OCI-LY7 (cell line): ENCODE measurements at regions not wholly inside any gene's neighbourhood (a gene's known extent, or its start where the extent isn't known, plus 50 kb on each side); places are given as distances from the start of the nearest gene placed in this dataset.
"Not testable (repeated sequence)": the region's sequence is repeated elsewhere in the genome, so short reads cannot be mapped to it uniquely, and the experiment has no call there.

Experiments
- BruUV-seq: library from RNA; stranded (reverse); fragments of 400-500 nt; replicated peaks from 2 replicates; lab custom pipeline; 2021; lab: Mats Ljungman, UMichigan
- CTCF ChIA-PET: fragments of 300-600 bp; sonication (Branson Sonifier 250); formaldehyde crosslinking; loops from one replicate; lab custom pipeline; 2022; ENCODE audit warnings: antibody characterized with exemption; ENCODE audit not compliant: unreplicated experiment; lab: Charles Lee
- POLR2A ChIA-PET: fragments of 300-600 bp; sonication (Branson Sonifier 250); formaldehyde crosslinking; loops from one replicate; lab custom pipeline; 2022; ENCODE audit warnings: antibody characterized with exemption; lab: Charles Lee
- DNase-seq: peaks from one replicate; pipeline ENCODE4 v3.0.0-alpha.2; 2015; ENCODE audit warnings: low spot score
- H2AFZ ChIP-seq: fragments of 200-600 bp; sonication (generic), shearing (Covaris generic); 2 replicates; pipeline ENCODE4 v1.6.1; 2014; ENCODE audit warnings: mild to moderate bottlenecking, antibody characterized with exemption, low read length, moderate library complexity
- H3K27ac ChIP-seq: fragments of 200-600 bp; sonication (generic); 2 replicates; pipeline ENCODE4 v1.5.1; 2014; ENCODE audit warnings: mixed run types, low read depth, mild to moderate bottlenecking, moderate library complexity, low read length, inconsistent platforms; ENCODE audit not compliant: poor library complexity, severe bottlenecking
- H3K36me3 ChIP-seq: fragments of 200-600 bp; sonication (generic); 2 replicates; pipeline ENCODE4 v1.6.1; 2014; ENCODE audit warnings: mild to moderate bottlenecking, antibody characterized with exemption, low read length, moderate library complexity, mixed read lengths; ENCODE audit not compliant: insufficient read depth
- H3K4me1 ChIP-seq: fragments of 200-600 bp; sonication (generic); 2 replicates; pipeline ENCODE4 v1.5.1; 2014; ENCODE audit warnings: mild to moderate bottlenecking, low read length; ENCODE audit not compliant: insufficient read depth, poor library complexity, severe bottlenecking
- H3K4me2 ChIP-seq: fragments of 200-600 bp; sonication (generic); 2 replicates; pipeline ENCODE4 v1.6.1; 2014; ENCODE audit warnings: mild to moderate bottlenecking, low read length
- H3K4me3 ChIP-seq: fragments of 200-600 bp; sonication (generic); 2 replicates; pipeline ENCODE4 v1.5.1; 2014; ENCODE audit warnings: mild to moderate bottlenecking, low read depth, low read length; ENCODE audit not compliant: poor library complexity, severe bottlenecking
- H3K79me2 ChIP-seq: fragments of 200-600 bp; sonication (generic); 2 replicates; pipeline ENCODE4 v1.6.1; 2016; ENCODE audit warnings: low read depth, mild to moderate bottlenecking, low read length, moderate library complexity, mixed read lengths; ENCODE audit not compliant: insufficient read depth
- H3K9me2 ChIP-seq: fragments of 200-600 bp; sonication (generic); 2 replicates; pipeline ENCODE4 v1.6.1; 2016; ENCODE audit warnings: mild to moderate bottlenecking, low read length, mixed read lengths; ENCODE audit not compliant: insufficient read depth
- H3K9me3 ChIP-seq: fragments of 200-600 bp; sonication (generic); 2 replicates; pipeline ENCODE4 v1.6.1; 2014; ENCODE audit warnings: mild to moderate bottlenecking, mixed run types, low read length, mixed read lengths
- H4K20me1 ChIP-seq: fragments of 200-600 bp; sonication (generic); 2 replicates; pipeline ENCODE4 v1.6.1; 2014; ENCODE audit warnings: mild to moderate bottlenecking, antibody characterized with exemption, low read length, moderate library complexity, mixed read lengths; ENCODE audit not compliant: insufficient read depth
- EZH2phosphoT487 ChIP-seq: fragments of 200-600 bp; sonication (generic); IDR thresholded peaks from 2 replicates; pipeline ENCODE4 v1.6.1; 2018; ENCODE audit warnings: low read depth, borderline replicate concordance, mild to moderate bottlenecking, mixed run types, antibody characterized with exemption, low read length, moderate library complexity, mixed read lengths
- intact Hi-C: fragments of 100-400 bp; cut with micrococcal nuclease; formaldehyde crosslinking; loops from one replicate; pipeline ENCODE4 v1.10.0; 2022; ENCODE audit not compliant: unreplicated experiment
- TF ChIP-seq, protein P1 (sequence below): fragments of 200-600 bp; sonication (generic); conservative IDR thresholded peaks from 2 replicates; pipeline ENCODE4 v1.5.1; 2014; ENCODE audit warnings: mild to moderate bottlenecking, antibody characterized with exemption, low read length, moderate library complexity, mixed read lengths

DNA sequence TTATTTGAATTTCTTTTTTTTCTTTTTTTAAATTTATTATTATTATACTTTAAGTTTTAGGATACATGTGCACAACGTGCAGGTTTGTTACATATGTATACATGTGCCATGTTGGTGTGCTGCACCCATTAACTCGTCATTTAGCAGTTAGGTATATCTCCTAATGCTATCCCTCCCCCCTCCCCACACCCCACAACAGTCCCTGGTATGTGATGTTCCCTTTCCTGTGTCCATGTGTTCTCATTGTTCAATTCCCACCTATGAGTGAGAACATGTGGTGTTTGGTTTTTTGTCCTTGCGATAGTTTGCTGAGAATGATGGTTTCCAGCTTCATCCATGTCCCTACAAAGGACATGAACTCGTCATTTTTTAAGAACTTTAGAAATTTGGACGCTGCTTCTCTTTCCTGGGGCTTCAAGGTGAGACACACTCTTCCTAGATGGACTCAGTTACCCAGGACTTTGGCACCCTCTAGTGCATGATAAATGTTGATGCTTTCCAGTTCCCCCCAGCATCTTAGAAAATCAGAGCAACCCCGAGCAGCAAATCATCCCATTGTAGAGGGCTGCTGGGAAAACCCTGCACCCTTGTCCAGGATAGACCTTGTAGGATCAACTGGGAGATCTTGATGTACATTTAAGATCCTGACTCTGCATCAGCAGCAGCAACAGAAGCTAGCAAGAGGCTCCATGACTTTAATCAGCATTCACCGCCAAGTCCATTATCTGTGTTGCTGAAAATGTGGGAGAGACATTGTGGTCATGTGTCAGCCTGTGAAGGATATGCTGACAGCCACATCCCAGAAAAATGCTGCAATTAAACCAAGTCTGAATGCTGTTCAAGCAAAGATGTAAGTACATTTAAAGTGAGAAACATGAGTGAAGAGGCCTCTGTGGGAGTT, 266.9 kb upstream of the FAM78B start:
- H3K9me3 ChIP-seq, H3K4me3 ChIP-seq, H3K9me2 ChIP-seq, POLR2A ChIA-PET, H3K4me1 ChIP-seq, H2AFZ ChIP-seq, CTCF ChIA-PET, H3K4me2 ChIP-seq, H4K20me1 ChIP-seq, H3K79me2 ChIP-seq, H3K27ac ChIP-seq, BruUV-seq, H3K36me3 ChIP-seq: not testable (repeated sequence)
- DNase-seq, result peak; percentile 22
- TF ChIP-seq, protein P1, sequence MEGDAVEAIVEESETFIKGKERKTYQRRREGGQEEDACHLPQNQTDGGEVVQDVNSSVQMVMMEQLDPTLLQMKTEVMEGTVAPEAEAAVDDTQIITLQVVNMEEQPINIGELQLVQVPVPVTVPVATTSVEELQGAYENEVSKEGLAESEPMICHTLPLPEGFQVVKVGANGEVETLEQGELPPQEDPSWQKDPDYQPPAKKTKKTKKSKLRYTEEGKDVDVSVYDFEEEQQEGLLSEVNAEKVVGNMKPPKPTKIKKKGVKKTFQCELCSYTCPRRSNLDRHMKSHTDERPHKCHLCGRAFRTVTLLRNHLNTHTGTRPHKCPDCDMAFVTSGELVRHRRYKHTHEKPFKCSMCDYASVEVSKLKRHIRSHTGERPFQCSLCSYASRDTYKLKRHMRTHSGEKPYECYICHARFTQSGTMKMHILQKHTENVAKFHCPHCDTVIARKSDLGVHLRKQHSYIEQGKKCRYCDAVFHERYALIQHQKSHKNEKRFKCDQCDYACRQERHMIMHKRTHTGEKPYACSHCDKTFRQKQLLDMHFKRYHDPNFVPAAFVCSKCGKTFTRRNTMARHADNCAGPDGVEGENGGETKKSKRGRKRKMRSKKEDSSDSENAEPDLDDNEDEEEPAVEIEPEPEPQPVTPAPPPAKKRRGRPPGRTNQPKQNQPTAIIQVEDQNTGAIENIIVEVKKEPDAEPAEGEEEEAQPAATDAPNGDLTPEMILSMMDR, result peak; percentile 58
- intact Hi-C loops, result loop anchor here (1.0 kb wide), 1 partner anchor 505 kb away; no protein-coding TSS in a partner anchor

DNA sequence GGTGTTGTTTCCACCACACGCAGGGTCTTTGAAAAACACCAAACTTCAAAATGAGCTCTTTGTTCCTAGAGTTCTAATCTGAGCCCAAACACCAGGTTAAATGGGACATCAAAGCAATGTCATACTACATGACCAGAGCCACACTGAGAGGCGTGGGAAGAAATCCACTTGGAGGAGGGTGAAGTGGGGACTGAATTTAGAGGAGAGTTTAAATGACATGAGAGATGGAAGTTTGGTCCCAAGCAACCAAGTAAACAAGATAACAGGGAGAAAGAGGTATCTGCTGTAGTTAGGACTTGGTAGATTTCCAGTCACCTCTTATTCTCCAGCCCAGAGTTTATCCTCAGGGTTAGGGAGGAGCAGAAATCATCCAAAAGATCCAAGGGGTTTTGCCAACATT, 290.9 kb upstream of the FAM78B start:
- H3K79me2 ChIP-seq, result no peaks in the 10 kb centered on the region
- H3K9me2 ChIP-seq, result no peaks in the 10 kb centered on the region
- TF ChIP-seq, protein P1, result no peak
- no peak for TF ChIP-seq EZH2phosphoT487
- H4K20me1 ChIP-seq, result no peaks in the 10 kb centered on the region
- no peak overlapping the region for H2AFZ ChIP-seq
- H3K4me1 ChIP-seq, result no peaks in the 10 kb centered on the region
- DNase-seq, result no peak
- POLR2A ChIA-PET, result no interaction called here
- CTCF ChIA-PET, result no interaction called here
- no peak overlapping the region for H3K4me3 ChIP-seq
- BruUV-seq, result no TSS peak
- intact Hi-C loops, result no loop called here
- H3K36me3 ChIP-seq, result no peaks in the 10 kb centered on the region
- no peaks in the 10 kb centered on the region for H3K9me3 ChIP-seq
- no peak overlapping the region for H3K27ac ChIP-seq
- no peak overlapping the region for H3K4me2 ChIP-seq

DNA sequence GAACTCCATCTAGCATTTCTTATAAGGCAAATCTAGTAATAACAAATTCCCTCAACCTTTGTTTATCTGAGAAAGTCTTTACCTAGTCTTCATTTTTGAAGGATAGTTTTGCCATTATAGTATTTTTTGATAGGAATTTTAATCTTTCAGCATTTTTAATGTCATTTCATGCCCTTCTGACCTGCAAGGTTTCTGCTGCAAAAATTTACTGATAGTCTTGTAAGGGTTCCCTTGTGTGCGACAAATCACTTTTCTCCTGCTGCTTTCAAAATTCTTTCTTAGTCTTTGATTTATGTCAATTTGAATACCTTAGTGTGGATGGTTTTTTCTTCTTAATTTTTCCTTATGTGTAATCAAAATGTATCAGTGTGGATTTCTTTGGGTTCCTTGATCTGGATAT, 297.5 kb upstream of the FAM78B start:
- no peaks in the 10 kb centered on the region for H3K36me3 ChIP-seq
- H3K4me1 ChIP-seq, result no peaks in the 10 kb centered on the region
- no peaks in the 10 kb centered on the region for H3K79me2 ChIP-seq
- intact Hi-C loops, result no loop called here
- H3K9me3 ChIP-seq, result no peaks in the 10 kb centered on the region
- TF ChIP-seq, protein P1, result no peak
- no peak for TF ChIP-seq EZH2phosphoT487
- no peak for DNase-seq
- H2AFZ ChIP-seq, result no peak overlapping the region
- no TSS peak for BruUV-seq
- H3K4me2 ChIP-seq, result no peak overlapping the region
- ChIA-PET POLR2A (no interaction called here), CTCF (no interaction called here)
- H3K27ac ChIP-seq, result no peak overlapping the region
- no peaks in the 10 kb centered on the region for H4K20me1 ChIP-seq
- no peak overlapping the region for H3K4me3 ChIP-seq
- H3K9me2 ChIP-seq, result no peaks in the 10 kb centered on the region
